Skin of body (tissue), 1 donor: ENCODE measurements at regions not wholly inside any gene's neighbourhood (a gene's known extent, or its start where the extent isn't known, plus 50 kb on each side); places are given as distances from the start of the nearest gene placed in this dataset.
"Not testable (repeated sequence)": the region's sequence is repeated elsewhere in the genome, so short reads cannot be mapped to it uniquely, and the experiment has no call there.

Source experiments
- DNase-seq: peaks from one replicate; lab custom pipeline; 2025; lab: John Stamatoyannopoulos, UW

- peak; percentile 97 for DNase-seq
Measured at GRCh38 chr15:26082221-26083109, 219.3 kb upstream of the ATP10A start.

DNA sequence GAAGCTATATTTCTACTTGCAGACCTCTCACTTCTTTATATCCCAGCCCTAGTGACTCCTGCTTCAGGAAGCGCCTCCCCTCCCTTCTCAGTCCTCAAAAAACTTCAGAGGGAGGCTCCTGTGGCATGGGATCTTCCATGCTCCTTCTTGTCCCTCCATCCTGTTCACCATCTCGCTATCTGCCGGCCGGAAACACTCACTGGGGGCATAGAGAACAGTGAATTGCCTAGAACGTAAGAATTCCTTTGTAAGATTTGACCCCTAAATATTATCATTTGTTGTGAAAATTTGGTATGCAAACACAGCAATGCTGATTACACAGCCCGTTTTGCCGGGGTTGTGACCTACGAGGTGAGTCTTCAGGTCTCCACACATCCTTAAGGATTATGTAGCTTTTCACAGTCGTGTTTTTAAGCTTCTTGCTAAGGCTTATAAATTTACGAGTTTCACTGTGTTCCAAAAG lies 218.7 kb upstream of the ATP10A start:
- no peak for DNase-seq

GRCh38 chr15:26075770-26076169 lies 212.6 kb upstream of the ATP10A start:
- no peak for DNase-seq

GRCh38 chr15:26073430-26074333 lies 210.6 kb upstream of the ATP10A start:
- no peak for DNase-seq

DNA sequence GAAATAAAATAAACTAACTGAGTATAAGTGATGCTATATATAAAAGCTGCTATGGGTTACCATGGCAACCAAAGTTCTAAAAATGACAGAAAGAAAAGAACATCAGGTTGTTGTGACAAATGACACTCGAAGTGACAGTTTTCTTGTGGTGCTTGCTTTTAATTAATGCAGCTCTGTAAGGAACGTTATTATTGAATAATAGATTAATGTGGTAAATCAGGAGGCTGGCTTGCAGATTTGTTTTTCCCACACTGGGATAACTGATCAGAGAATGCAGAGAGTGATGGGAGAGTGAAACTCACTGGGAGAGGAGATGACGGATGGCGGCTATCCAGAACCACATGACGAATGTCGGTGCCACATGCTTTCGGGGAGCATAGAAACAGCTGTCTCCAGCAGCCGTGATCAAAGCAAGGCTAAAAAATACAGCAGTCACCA lies 207.0 kb upstream of the ATP10A start:
- no peak for DNase-seq

DNA sequence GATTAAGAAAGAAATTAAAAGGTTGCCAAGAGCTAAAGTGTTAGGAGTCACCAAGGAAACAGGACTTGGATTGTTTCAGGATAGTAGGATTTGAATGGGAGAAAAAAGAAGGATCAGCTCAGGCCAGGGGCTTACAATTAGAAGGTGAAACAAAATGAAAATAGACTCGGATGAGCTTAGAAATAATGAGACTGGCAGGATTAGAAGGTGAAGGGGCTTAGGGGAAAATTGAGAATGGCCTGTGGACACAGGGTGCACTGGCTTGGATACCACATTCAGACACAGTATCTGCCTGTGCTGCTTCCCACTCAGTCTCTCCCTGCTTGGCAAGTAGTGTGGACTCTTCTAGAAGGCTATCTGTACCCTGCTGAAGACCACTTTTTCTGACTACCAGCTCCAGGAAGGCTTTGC lies 206.1 kb upstream of the ATP10A start:
- no peak for DNase-seq

GRCh38 chr15:26066896-26067295 lies 203.8 kb upstream of the ATP10A start:
- no peak for DNase-seq

GRCh38 chr15:26065723-26066122 lies 202.6 kb upstream of the ATP10A start:
- DNase-seq, result no peak

GRCh38 chr15:26061248-26061647 lies 198.1 kb upstream of the ATP10A start:
- no peak for DNase-seq

DNA sequence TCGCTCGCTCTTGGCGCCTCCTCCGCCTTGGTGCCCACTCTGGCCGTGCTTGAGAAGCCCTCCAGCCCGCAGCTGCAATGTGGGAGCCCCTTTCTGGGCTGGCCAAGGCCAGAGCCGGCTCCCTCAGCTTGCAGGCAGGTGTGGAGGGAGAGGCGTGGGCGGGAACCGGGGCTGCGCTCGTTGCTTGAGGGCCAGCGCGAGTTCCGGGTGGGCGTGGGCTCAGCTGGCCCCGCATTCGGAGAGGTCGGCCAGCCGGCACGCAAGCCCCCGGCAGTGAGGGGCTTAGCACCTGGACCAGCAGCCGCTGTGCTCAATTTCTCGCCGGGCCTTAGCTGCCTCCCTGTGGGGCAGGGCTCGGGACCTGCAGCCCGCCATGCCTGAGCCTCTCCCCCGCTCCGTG lies 193.6 kb upstream of the ATP10A start:
- DNase-seq, result not testable (repeated sequence)

- peak; percentile 41 for DNase-seq
Measured at GRCh38 chr15:26051761-26052675, 188.9 kb upstream of the ATP10A start.

DNA sequence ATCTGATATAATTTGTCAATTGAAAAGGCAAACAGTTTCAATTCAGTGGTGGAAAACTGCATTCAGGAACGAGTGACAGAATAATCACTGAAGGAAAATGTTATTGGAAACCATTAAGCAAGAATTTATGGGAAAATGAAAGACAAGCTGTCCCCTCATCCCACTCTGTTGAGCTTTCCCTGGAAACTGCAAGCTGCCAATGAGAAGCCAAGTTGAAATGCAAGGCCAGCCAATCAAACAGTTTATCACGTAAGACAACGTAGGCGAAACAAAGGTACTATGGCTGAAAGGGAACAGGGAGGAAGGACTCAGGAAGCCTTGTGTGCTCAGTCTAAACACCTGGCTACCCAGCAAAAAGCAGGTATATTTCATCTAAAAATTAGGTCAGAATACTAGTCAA lies 187.9 kb upstream of the ATP10A start:
- no peak for DNase-seq

- DNase-seq, result no peak
Measured at GRCh38 chr15:26049900-26050657, 187.0 kb upstream of the ATP10A start.

- no peak for DNase-seq
Measured at GRCh38 chr15:26048669-26049068, 185.5 kb upstream of the ATP10A start.

GRCh38 chr15:26045516-26045915 lies 182.4 kb upstream of the ATP10A start:
- no peak for DNase-seq

DNA sequence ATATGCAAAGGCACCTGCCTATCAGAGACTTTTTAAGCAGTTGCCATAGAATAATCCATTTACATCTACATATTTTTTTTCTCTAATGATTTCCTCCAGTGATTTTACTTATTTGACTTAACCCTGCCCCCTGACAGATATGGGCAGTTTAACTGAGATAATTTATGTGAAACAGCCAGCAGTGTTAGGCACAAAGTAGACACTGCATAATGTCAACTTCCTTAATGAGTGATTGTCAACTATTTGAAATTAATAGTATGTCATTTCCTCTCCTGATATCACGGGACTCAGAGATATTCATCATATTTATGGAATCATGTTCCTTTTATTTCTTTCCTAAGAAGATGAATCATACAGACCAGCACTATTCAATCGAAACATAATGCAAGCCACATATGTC lies 179.9 kb upstream of the ATP10A start:
- DNase-seq, result no peak

DNA sequence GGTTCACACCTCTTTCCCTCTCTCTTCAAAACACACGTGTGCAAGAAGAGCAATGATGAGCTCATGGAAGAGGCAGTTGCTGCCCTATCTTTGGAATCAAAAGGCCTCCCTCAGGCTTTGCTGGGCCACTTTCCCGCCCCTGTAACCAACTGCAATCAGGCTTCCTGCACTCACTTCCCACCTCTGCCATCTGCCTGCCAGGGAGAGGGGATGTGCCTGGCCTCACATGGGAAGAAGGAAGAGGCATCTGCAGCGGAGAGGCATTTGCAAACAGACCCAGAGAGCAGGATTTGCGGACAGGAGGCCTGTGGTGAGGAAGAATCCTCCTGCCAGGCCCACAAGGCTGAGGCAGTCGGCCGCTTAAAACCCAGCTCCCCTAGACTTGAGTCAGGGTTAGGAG lies 175.6 kb upstream of the ATP10A start:
- DNase-seq, result no peak

- no peak for DNase-seq
Measured at GRCh38 chr15:26037369-26037768, 174.2 kb upstream of the ATP10A start.

DNA sequence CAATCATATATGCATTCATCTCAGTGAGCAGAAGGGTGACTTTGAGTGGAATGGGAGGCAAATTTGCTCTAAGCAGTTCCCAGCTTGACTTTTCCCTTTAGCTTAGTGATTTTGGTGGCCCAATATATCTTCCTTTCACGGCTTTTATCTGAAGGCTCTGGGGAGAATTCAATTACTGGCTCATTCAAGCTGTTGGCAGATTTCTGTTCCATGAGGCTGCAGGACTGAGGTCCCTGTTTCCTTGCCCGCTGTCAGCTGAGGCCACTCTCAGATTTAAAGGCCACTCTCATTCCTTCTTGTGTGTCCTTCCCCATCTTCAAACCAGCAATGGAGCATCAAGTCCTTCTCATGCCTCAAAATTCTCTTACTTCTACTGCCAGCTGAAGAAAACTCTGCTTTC lies 170.4 kb upstream of the ATP10A start:
- no peak for DNase-seq

DNA sequence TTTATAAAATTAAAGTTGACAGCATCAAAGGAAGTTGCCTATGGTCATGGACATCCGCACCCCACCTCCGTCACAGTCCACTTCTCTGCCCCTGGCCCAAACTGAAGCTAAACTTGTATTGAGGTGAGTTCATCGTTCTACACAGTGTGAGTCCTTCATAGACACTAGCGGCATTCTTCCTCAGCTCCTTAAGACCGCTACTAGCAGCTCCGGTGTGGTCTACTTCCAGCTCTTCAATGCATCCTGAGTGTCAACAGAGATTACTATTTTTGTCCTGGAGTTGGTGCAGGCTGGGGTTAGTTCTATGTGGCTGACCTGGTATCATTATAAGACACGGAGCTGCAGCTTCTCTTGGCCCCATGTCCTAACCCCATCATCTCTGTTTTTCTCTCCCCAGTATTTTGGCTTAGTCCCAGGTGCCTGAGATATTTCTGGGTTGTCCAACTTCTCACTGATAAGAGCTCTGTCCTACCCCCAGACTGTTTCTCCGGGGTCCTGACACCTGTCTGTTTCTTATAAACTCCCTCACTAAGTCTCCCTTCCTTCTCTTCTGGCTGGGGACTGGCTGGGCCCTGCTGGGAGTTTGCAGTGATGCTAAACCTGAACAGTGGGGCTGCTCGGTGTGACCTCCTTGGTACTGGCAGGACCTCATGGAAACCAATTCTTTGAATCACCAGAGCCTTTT lies 169.2 kb upstream of the ATP10A start:
- DNase-seq, result no peak
